Left colon (tissue), 2 donors: ENCODE measurements at regions not wholly inside any gene's neighbourhood (a gene's known extent, or its start where the extent isn't known, plus 50 kb on each side); places are given as distances from the start of the nearest gene placed in this dataset.
A peak's percentile ranks its signal among the peaks of the same experiment; 100 is the strongest.

Source experiments
- ATAC-seq: fragments of 200-7000 bp; cut with Tn5 transposase; one replicate; pipeline ENCODE4 v1.9.1; 2020; ENCODE audit warnings: mild to moderate bottlenecking, moderate library complexity
- DNase-seq, 2 donors: peaks; one replicate each; pipeline ENCODE4 v3.0.0-alpha.2; 2020
- intact Hi-C, 2 donors: fragments of 100-400 bp; cut with DNase I in 1 of 2; cut with micrococcal nuclease in 1 of 2; formaldehyde crosslinking; loops; one replicate each; pipeline versions ENCODE4 v1.11.2 to v1.14.0; 2022; cut with DNase I, micrococcal nuclease
- donor health status: DM: no; HTN: no; CAD: no.
- donor health status: DM: yes; HTN: yes; CAD: no.

DNA sequence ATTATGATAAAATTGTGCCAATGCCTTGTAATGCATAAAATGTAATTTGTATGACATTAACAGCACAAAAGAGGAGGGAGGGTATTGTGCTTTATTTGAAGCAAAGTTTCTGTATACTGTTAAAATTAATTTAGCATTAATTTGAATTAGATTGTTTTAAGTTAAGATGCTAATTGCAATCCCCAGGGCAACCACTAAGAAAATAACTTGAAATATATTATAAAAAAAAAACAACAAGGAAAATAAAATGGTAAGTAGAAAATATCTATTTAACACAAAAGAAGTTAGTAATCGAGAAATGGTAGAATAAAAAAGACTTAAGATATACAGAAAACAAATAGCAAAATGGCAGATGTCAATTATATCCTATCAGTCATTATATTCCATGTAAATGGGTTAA lies 131.4 kb upstream of the KAZN start:
- DNase-seq: no peak
- intact Hi-C loops: no loop called here
- no peak for ATAC-seq

DNA sequence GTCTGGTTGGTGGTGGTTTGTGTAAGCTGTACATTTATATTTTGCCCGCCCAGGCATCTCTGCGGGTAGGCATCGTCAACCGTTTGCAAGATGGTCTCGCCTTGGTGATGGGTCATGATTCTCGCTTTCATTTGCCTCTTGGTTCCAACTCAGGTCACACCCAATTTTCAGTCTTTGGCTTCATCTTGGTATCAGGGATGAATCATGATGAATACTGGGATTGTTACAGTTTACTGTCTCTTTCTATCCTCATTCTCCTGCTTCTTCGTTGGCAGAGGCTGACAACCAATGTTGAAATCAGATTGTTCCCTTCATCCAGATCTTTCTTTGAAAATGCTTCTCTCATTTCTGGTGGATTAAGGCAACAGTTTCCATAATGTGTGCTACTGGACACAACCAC lies 129.7 kb upstream of the KAZN start:
- DNase-seq: no peak
- ATAC-seq: no peak
- intact Hi-C loops: no loop called here

DNA sequence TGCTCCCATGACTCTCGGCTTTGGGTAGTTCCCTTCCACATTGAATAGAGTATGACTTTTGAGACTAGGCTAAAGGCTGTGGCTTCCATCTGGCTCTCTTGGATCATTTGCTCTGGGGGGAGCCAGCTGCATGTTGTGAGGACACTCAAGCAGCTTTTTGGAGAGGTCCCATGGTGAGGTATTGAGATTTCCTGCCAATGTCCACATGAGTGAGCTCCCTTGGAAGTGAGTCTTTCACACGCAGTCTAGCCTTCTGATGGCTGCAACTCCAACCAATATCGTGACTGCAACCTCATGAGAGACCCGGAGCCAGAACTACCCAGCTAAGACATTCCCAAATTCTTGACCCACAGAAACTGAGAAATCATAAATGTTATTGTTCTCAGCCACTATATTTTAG lies 127.7 kb upstream of the KAZN start:
- ATAC-seq: no peak

DNA sequence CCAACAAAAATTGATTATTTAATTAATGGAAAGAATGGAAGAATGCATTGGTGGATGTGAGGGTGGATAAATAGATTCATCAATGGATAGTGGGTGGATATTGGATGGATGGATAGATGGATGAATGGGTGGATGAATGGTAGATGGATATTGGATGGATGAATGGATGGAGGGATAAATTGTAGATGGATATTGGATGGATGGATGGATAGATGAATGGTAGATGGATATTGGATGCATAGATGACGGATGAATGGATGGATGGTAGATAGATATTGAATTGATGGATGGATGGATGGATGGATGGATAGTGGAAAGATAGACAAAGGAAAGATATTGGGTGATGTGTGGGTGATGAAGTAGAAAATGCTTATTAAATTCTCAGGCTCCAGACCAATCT lies 123.6 kb upstream of the KAZN start:
- ATAC-seq (no peak), DNase-seq (no peak)
- intact Hi-C loops: no loop called here

More for the DNA sequence above, 127.7 kb upstream of the KAZN start:
- DNase-seq: no peak
- intact Hi-C loops: no loop called here

DNA sequence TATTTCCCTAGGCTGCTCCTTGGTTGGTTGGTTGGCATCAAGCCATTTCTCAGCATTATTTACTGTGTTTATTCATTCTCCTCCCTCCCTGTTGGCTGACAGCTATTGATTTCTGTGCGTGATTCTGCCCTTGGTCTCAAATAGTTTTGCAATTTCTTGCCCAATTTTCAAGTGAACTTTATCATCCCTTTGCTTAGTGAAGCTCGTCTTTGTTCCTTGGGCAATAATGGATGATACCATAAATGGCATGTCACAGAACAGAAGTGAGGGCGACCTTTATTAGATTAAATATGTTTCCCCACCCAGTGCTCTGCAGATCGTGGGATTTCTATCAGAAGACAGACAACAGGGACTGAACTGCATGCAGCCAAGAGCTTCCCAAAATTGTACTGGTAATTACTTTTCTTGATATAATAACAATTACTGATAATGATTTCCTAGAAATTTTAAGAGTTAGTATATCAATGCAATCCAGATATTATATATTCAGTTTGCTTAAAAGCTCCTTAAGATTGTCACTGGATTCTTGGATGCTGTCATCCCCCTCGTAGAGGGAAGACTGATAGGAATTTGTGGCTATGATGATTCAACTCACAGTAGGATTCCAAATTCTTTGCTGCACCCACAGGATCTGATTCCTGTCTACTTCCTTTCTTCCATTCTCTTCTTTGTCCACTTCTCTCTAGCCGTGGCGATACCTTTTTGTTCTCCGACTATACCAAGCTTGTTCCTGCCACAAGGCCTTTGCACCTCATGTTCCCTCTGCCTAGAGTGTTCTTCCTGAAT lies 122.1 kb upstream of the KAZN start:
- ATAC-seq: no peak
- DNase-seq: no peak
- intact Hi-C loops: no loop called here

DNA sequence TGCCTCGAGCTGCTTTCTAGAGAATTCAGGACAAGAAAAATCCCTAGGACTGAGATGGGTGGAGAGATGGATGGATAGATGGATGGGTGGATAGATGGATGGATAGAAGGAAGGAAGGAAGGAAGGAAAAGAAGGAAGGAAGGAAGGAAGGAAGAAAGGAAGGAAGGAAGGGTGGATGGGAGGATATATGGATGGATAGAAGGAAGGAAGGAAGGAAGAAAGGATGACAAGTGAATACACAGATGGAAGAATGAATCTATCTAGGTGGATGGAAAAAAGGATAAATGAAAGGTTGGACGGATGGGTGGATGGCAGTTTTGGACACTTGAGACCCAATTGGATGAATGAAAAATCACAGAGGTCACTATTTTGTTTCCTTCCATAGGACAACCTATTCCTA lies 120.4 kb upstream of the KAZN start:
- ATAC-seq: no peak
- intact Hi-C loops: no loop called here

DNA sequence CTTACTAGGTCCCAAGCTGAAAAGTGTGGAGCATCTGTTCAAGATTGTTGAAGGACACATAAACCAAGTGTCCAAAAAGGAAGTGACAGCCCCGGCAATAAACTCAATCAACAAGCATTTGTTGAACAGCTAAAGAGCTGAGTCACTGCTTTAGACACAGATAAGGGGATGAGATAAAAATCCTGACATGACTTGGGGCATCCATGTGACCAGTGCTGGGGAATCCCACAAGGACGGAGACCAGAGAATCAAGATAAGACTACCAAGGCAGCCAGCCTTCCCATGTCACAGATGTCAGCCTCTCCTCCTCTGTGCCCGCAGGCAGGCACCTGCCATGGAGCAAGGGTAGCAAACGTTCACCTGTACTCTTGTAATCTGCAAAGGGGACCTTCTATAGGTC lies 118.6 kb upstream of the KAZN start:
- ATAC-seq (no peak), DNase-seq (no peak)
- intact Hi-C loops: no loop called here

More for the DNA sequence above, 120.4 kb upstream of the KAZN start:
- no peak for DNase-seq

DNA sequence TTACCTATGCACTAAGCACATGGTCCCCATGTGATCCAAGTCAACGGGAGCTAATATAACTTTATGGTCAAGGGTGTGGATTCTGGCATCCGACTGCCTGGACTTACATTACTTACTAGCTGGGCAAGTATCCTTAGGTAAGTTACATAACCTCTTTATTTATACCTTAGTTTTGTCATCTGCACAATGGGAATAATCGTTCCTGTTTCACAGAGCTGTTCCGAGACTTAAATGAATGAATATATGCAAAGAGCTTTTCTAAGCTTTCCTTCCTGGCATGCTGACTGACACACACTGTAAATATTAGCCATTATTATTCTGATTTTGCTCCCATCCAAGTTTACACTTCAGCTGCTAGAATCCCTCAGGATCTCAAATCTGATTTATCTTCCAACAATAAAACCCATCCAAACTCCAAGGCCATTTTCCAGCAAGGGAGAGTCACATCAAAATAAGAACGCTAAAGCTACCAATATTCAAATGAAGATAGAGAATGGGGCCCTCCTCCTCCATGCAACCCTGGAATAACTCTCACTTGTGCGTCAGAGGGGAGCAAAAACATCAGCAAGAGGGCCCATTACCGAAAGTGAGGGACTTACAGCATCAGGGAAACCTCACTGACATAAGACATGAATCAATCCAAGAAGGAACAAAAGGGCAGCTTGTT lies 115.6 kb upstream of the KAZN start:
- intact Hi-C loops: no loop called here
- no peak for ATAC-seq
- DNase-seq: no peak

DNA sequence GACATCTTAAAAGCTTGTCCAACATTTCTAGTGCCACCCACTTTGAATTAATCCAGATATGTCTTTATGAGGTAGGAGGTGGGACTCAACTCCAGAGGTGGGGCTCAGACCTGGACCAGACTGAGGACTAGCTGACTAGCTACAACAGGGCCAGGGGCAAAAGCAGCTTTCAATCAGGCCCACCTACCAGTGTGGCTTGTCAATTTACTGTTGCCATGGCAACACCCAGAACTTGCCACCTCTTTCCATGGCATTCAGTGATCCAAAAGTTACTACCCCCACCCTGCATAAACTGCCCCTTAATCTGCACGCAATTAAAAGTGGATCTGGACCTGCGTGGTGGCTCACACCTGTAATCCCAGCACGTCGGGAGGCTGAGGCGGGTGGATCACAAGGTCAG lies 113.2 kb upstream of the KAZN start:
- DNase-seq (no peak), ATAC-seq (no peak)
- intact Hi-C loops: no loop called here

DNA sequence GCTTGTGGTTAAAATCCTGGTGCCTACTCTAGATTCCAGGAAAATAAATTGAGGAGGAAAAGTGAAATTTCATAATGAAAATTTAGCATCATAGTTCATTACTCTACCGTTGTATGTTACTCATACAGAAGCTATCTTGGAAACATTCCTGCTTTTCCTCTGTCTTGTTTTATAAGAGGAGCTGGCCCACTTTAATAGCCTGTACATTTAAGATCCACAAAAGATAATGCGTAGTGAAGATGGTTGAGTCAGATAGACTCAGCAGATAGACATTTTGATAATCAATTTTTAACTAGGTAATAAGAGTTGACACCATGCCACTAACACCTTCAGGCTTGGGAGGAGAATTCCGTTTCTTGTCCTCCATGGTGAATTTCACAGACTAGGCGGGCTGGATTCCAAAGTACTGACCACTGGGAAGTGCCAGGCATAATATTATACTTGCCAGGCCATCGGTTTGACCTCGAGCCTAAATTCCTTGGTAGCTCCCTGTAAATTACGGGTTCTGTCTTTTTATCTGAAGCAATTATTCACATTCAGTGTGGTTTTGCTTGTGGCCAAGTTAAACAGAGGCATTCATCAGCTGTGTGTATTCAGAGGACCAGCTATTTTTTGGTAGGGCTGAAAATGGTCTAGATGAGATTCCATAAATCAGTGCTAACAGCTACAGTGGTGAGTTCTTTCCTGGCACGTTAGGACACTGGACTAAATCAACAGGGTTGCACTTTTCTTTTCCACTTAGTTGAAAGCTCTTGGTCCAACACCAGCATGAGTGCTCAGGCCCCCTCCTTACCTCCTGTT lies 111.9 kb upstream of the KAZN start:
- DNase-seq: no peak
- no peak for ATAC-seq

DNA sequence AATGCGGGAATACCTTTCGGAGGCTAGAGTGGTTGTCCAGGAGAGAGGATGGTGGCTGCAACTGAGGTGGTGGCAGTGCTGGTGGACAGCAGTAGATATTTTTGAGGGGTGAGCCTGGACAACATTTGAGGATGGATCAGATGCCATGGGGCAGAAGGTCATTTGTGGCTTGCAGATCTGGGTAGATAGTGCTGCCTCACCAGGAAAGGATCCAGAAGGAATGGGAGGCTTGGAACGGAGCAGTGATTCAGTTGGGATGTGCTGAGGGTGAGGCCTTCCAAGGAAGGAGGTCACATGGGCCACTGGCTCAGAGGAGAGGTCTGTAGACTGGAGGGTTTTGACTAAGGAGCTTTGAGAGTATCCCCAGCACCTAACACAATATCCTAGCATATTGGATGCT lies 110.8 kb upstream of the KAZN start:
- no peak for ATAC-seq
- intact Hi-C loops: no loop called here
- no peak for DNase-seq

More for the DNA sequence above, 111.9 kb upstream of the KAZN start:
- intact Hi-C loops: no loop called here

DNA sequence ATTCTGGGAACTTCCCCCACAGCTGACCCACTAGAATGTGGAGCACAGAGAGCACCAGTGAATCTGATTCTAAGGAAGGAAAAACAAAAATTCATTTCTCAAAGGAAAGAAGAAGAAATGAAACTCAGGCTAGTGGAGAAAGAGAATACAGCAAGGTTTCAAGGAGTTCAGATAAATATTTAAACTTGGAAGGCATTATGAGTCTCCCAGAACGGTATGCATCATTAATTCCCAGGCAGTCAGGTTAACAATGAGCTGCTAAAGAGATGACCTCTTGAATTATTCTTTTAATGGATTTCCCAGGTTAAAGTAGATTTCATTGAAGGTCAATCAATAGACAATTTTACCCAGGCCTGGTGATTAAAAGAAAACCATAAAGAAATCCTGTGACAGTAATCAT lies 103.6 kb upstream of the KAZN start:
- DNase-seq: no peak
- intact Hi-C loops: no loop called here
- no peak for ATAC-seq

DNA sequence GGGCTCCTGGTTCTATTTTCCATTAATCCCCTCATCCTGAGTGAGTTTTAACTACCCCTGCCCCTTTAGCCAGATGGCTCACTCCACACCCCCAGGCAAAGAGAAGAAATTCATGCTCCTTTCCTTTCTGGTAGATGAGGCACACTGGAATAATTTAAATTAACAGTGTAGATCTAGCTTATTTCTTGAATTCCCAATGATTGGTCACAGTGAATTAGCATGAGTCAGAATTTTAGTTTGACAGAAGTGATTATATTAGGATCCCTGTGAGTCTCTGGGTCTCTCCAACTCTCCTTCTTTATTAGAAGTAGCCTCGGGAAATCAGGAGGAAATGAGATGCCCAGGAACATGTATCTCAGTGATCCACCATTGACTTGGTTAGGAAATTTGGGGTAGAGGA lies 103.1 kb upstream of the KAZN start:
- ATAC-seq (no peak), DNase-seq (no peak)
- intact Hi-C loops: no loop called here

DNA sequence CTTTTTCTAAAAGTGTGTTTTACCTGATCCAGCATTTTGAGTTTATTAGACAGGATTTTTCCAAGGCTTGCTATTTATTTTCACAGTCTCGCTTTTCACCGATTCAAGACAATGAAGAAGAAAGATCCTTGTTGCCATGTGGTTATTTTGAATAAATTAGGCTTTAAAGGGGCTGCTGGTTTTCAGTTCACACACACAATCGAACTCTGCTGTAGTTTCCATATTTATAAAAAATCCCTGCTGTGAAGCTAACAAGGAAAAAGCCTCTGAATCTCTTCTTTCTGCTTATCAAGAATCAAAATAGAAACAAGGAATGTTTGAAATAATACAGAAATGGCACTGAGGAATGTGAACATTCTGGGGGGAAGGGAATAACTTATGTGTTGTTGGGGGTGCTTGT lies 102.5 kb upstream of the KAZN start:
- no peak for DNase-seq
- intact Hi-C loops: no loop called here
- ATAC-seq: no peak

DNA sequence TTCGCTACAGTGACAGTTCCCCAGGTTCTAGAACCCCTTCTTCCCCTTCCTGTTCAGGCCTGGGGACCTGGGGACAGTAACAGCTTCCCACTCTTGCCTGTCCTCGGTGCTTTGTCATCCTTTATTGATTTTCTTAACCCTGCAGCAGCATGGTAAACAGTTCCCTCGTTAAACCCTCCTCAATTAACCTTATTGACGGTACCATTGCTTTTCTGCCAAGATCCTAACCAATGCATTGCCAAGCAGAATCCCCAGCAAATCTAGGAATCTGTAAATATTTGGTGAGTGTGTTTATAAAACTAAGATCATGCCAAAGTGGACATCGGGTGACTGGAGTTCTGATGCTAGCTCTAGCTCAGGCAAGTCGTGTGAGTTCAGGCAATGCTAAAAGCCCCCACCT lies 99.6 kb upstream of the KAZN start:
- ATAC-seq (no peak), DNase-seq (no peak)
- intact Hi-C loops: no loop called here

DNA sequence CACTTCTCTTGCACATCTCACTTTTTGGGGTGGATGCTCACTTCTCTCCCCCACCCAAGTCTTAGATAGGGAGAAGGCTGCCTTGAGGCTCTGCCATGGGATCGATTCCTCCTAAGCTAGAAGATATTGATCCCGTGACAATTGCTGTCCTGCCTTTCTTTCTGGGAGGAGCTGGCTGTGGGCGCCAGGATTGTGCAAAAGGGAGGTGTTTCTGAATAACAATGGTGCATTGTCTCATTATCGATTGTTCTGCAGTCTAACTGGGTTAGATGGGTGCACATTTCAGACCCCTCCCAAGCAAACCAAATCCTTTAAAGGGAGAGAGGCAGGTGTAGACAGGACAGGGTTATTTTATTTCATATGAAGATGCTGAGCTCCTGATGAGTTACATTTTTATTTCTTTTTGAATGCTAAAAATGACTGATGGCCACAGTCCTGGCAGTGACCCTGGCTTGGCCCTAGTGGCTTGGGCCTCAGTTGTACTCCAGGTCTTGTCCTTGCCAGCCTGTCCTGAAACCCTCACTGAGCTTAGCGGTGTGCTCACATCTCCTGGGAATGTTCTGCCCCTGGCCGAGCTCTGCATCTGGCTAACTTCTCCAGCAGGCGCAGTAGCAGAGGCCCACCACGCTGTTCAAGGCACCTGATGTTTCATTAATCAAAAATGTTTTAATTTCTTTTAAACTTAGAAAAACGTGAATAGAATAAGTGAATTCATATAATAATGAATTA lies 99.0 kb upstream of the KAZN start:
- DNase-seq (no peak), ATAC-seq (no peak)
- intact Hi-C loops: no loop called here

DNA sequence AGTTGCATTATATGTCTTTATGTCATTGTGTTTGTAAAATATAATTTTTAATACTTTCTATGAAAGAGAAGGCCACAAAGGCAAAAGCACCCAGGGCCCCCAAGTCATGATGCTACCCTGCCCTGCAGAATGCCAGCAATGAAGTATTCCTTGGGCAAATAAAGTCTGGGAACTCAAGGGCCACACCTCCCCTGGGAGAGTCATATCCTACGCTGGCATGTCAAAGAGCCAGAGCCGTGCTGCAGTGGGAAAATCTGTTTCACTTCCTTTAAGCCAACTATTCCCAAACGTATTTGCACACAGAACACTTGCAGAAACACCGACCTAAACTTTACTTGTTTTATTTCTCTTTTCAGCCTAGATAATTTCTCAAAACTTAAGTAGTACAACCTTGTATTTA lies 98.4 kb upstream of the KAZN start:
- ATAC-seq (peak; percentile 86), DNase-seq (peak in 1 of 2 donors; percentile 13)
- intact Hi-C loops: no loop called here

DNA sequence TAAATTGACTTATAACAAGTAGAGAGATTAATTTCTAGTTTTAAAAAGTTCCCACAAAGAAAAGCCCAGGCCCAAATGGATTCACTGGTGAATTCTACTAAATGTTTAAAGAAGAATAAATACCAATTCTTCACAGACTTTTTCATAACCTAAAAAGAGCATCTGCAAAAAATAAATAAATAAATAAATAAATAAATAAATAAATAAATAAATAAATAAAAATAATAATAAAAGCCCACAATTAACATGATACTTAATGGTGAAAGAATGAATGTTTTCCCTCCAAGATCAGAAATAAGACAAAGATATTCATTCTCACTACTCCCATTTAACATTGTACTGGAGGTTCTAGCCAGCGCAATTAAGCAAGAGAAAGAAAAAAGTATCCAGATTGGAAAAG lies 97.6 kb upstream of the KAZN start:
- ATAC-seq (no peak), DNase-seq (no peak)
- intact Hi-C loops: no loop called here

DNA sequence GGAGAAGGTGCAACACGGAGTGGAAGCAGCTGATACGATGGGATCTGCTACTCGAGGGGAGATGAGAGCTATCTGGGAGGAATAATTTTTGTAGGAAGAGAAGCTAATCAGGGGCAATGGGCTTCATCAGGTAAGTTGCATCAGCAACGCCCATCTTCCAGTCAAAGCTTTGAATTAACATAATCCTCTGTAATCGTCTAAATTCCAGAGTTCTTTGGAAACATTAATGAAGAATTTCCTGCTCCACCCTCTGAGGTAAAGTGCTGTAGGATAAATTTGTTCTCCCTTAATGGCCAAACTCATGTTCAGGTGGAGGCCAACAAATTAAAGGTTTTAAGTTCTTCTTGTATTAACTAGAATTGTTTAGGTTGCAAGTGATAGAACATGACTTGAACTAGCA lies 94.0 kb upstream of the KAZN start:
- intact Hi-C loops: no loop called here

More for the DNA sequence above, 94.0 kb upstream of the KAZN start:
- ATAC-seq: no peak
- no peak for DNase-seq
